Spleen (tissue), 7 donors: ENCODE measurements at regions not wholly inside any gene's neighbourhood (a gene's known extent, or its start where the extent isn't known, plus 50 kb on each side); places are given as distances from the start of the nearest gene placed in this dataset.

Experiments used
- CTCF ChIP-seq, 11 experiments: fragments of 200-600 bp in 7 of 11; fragments of 450-650 bp in 4 of 11; sonication (generic) in 4 of 11; IDR thresholded peaks in 8 of 11; conservative IDR thresholded peaks in 3 of 11; 1 replicate in 7 of 11; 2 replicates in 4 of 11; pipeline versions ENCODE4 v1.4.0 to v1.8.0; 2016 to 2021; ENCODE audit warnings: antibody characterized with exemption in 11 of 11, inconsistent platforms in 4 of 11, mild to moderate bottlenecking in 1 of 11
- POLR2A ChIP-seq, 3 donors: fragments of 450-650 bp; IDR thresholded peaks; one replicate each; pipeline ENCODE4 v1.5.1; 2017; ENCODE audit warnings: antibody characterized with exemption in 3 of 3, mild to moderate bottlenecking in 1 of 3
- donor health status: DM: no; HTN: no; CAD: no; lungs with moderate emphysema.
- donor health status: DM: no; HTN: no; CAD: no.
- donor health status: DM: no; HTN: no; CAD: no.

DNA sequence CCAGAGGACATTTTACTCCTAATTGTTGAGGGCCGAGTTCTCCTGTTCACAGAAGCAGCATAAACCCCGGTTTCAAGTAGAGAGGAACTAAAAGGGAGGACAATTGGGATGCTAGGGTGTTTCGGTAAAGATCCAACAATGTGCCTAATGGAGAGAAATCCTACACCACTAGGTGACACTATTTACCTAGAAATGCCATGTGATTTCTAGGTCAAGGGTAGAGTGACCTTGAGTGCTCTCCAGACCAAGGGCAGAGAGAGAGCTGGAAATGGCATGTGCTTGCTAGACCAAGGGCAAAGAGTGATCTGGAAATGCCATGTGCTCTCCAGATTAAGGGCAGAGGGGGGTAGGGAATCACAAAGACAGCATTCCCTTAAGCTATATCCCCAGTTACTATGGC lies 472.0 kb downstream of the DCDC2C start:
- TF ChIP-seq POLR2A (IDR thresholded peaks at IDR 0.05) (no peak), CTCF (IDR thresholded peaks at IDR 0.05 in 8 of 11, conservative IDR thresholded peaks at IDR 0.05 in 3 of 11) (no peak)
